IMR-90 (cell line): ENCODE measurements at regions not wholly inside any gene's neighbourhood (a gene's known extent, or its start where the extent isn't known, plus 50 kb on each side); places are given as distances from the start of the nearest gene placed in this dataset.

Source experiments
- ATAC-seq: fragments of 200-7000 bp; cut with Tn5 transposase; 2 replicates; pipeline ENCODE4 v1.9.1; 2020; ENCODE audit warnings: low read depth, mild to moderate bottlenecking, moderate library complexity
- BruUV-seq: library from RNA; stranded (reverse); fragments of 400-500 nt; replicated peaks from 2 replicates; lab custom pipeline; 2021; lab: Mats Ljungman, UMichigan
- CTCF ChIA-PET: fragments of 300-600 bp; formaldehyde crosslinking; extraction: SDS; loops from one replicate; lab custom pipeline; 2021; ENCODE audit warnings: antibody characterized with exemption; lab: Yijun Ruan, JAX
- POLR2A ChIA-PET: fragments of 300-600 bp; sonication (Branson Sonifier 250); formaldehyde crosslinking; loops from one replicate; lab custom pipeline; 2022; ENCODE audit warnings: antibody characterized with exemption; ENCODE audit not compliant: unreplicated experiment; lab: Charles Lee
- DNase-seq: peaks from one replicate; pipeline ENCODE4 v3.0.0; 2013
- H2AFZ ChIP-seq: replicated peaks from 2 replicates; pipeline ENCODE3; 2013; ENCODE audit warnings: low read length, mild to moderate bottlenecking; ENCODE audit not compliant: poor library complexity
- H2AK5ac ChIP-seq: 2 replicates; pipeline ENCODE4 v1.6.1; 2013; ENCODE audit warnings: low read depth, low read length, inconsistent platforms
- H2AK9ac ChIP-seq: replicated peaks from 2 replicates; pipeline ENCODE3; 2013; ENCODE audit warnings: mild to moderate bottlenecking, low read depth, low read length, moderate library complexity; ENCODE audit not compliant: poor library complexity
- H2BK120ac ChIP-seq: 2 replicates; pipeline ENCODE4 v1.6.1; 2013; ENCODE audit warnings: low read depth, low read length, inconsistent platforms
- H2BK15ac ChIP-seq: 3 replicates; pipeline ENCODE4 v1.6.1; 2013; ENCODE audit warnings: low read depth, low read length, inconsistent platforms
- H2BK20ac ChIP-seq: 2 replicates; pipeline ENCODE4 v1.6.1; 2013; ENCODE audit warnings: low read depth, mild to moderate bottlenecking, inconsistent platforms, low read length, moderate library complexity
- H2BK5ac ChIP-seq: 2 replicates; pipeline ENCODE4 v1.6.1; 2013; ENCODE audit warnings: mild to moderate bottlenecking, low read depth, low read length, inconsistent platforms; ENCODE audit not compliant: poor library complexity, severe bottlenecking
- H3K14ac ChIP-seq: replicated peaks from 2 replicates; pipeline ENCODE4 v1.6.1; 2013; ENCODE audit warnings: low read depth, low read length, inconsistent platforms
- H3K18ac ChIP-seq: 2 replicates; pipeline ENCODE4 v1.6.1; 2013; ENCODE audit warnings: low read depth, low read length, control low read depth
- H3K23ac ChIP-seq: 2 replicates; pipeline ENCODE4 v1.6.1; 2013; ENCODE audit warnings: low read depth, low read length, inconsistent platforms
- H3K27ac ChIP-seq: 2 replicates; pipeline ENCODE4 v1.5.1; 2013; ENCODE audit warnings: mild to moderate bottlenecking, control low read depth, low read length; ENCODE audit not compliant: insufficient read depth
- H3K27me3 ChIP-seq: 2 replicates; pipeline ENCODE4 v1.6.1; 2013; ENCODE audit warnings: low read length; ENCODE audit not compliant: control insufficient read depth, insufficient read depth
- H3K36me3 ChIP-seq: 2 replicates; pipeline ENCODE4 v1.6.1; 2013; ENCODE audit warnings: low read length, mixed read lengths; ENCODE audit not compliant: control insufficient read depth, insufficient read depth
- H3K4ac ChIP-seq: 2 replicates; pipeline ENCODE4 v1.6.1; 2013; ENCODE audit warnings: low read depth, low read length, inconsistent platforms
- H3K4me1 ChIP-seq: 2 replicates; pipeline ENCODE4 v1.6.1; 2013; ENCODE audit warnings: low read length, mixed read lengths; ENCODE audit not compliant: control insufficient read depth, insufficient read depth
- H3K4me2 ChIP-seq: 2 replicates; pipeline ENCODE4 v1.6.1; 2013; ENCODE audit warnings: low read depth, mild to moderate bottlenecking, control low read depth, low read length, moderate library complexity
- H3K4me3 ChIP-seq: 2 replicates; pipeline ENCODE4 v1.5.1; 2013; ENCODE audit warnings: low read depth, mild to moderate bottlenecking, control low read depth, low read length, moderate library complexity; ENCODE audit not compliant: insufficient read depth
- H3K56ac ChIP-seq: 2 replicates; pipeline ENCODE4 v1.6.1; 2013; ENCODE audit warnings: low read length, inconsistent platforms; ENCODE audit not compliant: insufficient read depth; ENCODE audit errors: extremely low read depth
- H3K79me1 ChIP-seq, 2 experiments: 2 replicates each; pipeline ENCODE4 v1.6.1; 2013; ENCODE audit warnings: low read length in 2 of 2, inconsistent platforms in 1 of 2, low read depth in 1 of 2
- H3K9ac ChIP-seq: 2 replicates; pipeline ENCODE4 v1.6.1; 2013; ENCODE audit warnings: low read depth, low read length, control low read depth
- H3K9me1 ChIP-seq: 2 replicates; pipeline ENCODE4 v1.6.1; 2013; ENCODE audit warnings: low read length, inconsistent platforms; ENCODE audit not compliant: insufficient read depth
- H3K9me3 ChIP-seq: 2 replicates; pipeline ENCODE4 v1.6.1; 2013; ENCODE audit warnings: low read length; ENCODE audit not compliant: control insufficient read depth, insufficient read depth
- H4K20me1 ChIP-seq: 2 replicates; pipeline ENCODE4 v1.6.1; 2013; ENCODE audit warnings: low read length, inconsistent platforms; ENCODE audit not compliant: insufficient read depth
- H4K5ac ChIP-seq: 2 replicates; pipeline ENCODE4 v1.6.1; 2013; ENCODE audit warnings: mild to moderate bottlenecking, low read depth, low read length, control low read depth
- H4K8ac ChIP-seq, 2 experiments: 2 replicates each; pipeline ENCODE4 v1.6.1; 2013; ENCODE audit warnings: low read depth in 2 of 2, low read length in 2 of 2, control low read depth in 1 of 2, inconsistent platforms in 1 of 2
- H4K91ac ChIP-seq: 2 replicates; pipeline ENCODE4 v1.6.1; 2013; ENCODE audit warnings: low read depth, low read length, inconsistent platforms; ENCODE audit not compliant: insufficient read depth
- CHD1 ChIP-seq: IDR thresholded peaks from 2 replicates; pipeline ENCODE4 v1.6.1; 2012; ENCODE audit warnings: low read depth, low read length, improper control_type of control experiment
- MAZ ChIP-seq: IDR thresholded peaks from 2 replicates; pipeline ENCODE4 v1.6.1; 2012; ENCODE audit warnings: low read depth, mild to moderate bottlenecking, low read length, improper control_type of control experiment, moderate library complexity, borderline replicate concordance
- MXI1 ChIP-seq: IDR thresholded peaks from 2 replicates; pipeline ENCODE4 v1.6.1; 2012; ENCODE audit warnings: low read depth, mild to moderate bottlenecking, low read length, moderate library complexity, borderline replicate concordance
- POLR2A ChIP-seq: IDR thresholded peaks from 2 replicates; pipeline ENCODE4 v1.6.1; 2012; ENCODE audit warnings: mild to moderate bottlenecking, low read depth, low read length
- RCOR1 ChIP-seq: IDR thresholded peaks from 2 replicates; pipeline ENCODE4 v1.6.1; 2012; ENCODE audit warnings: mild to moderate bottlenecking, low read length, improper control_type of control experiment; ENCODE audit not compliant: insufficient replicate concordance
- SMC3 ChIP-seq: fragments of 150-350 bp; IDR thresholded peaks from 2 replicates; pipeline ENCODE4 v1.6.1; 2016; ENCODE audit warnings: low read depth, mild to moderate bottlenecking, antibody characterized with exemption, low read length, moderate library complexity
- WGBS, 2 experiments: methylation state at CpG; one replicate each; pipeline versions ENCODE4 v1.1.5 to v1.1.7; 2013; ENCODE audit warnings: missing lambda C conversion rate in 2 of 2; ENCODE audit not compliant: insufficient read length in 1 of 2; ENCODE audit errors: extremely low coverage in 2 of 2; 5-methylcytosine and 5-hydroxymethylcytosine counted together
- dilution Hi-C: fragments of 300-500 bp; cut with HindIII; formaldehyde crosslinking; loops from one replicate; pipeline ENCODE4 v1.14.3; 2018; ENCODE audit warnings: low sequenced_read_pairs; ENCODE audit not compliant: unreplicated experiment
- in situ Hi-C: fragments of 300-500 bp; cut with MboI; formaldehyde crosslinking; loops from 3 replicates; pipeline ENCODE4 v1.14.3; 2019; ENCODE audit warnings: low sequenced_read_pairs, inconsistent platforms, mixed read lengths
- intact Hi-C: fragments of 100-400 bp; cut with micrococcal nuclease; formaldehyde crosslinking; loops from 2 replicates; pipeline ENCODE4 v1.10.0; 2022
- TF ChIP-seq, protein P1 (sequence below): fragments of 150-350 bp; IDR thresholded peaks from 2 replicates; pipeline ENCODE4 v1.6.1; 2017; ENCODE audit warnings: mild to moderate bottlenecking, antibody characterized with exemption, low read length, low read depth

- H3K18ac ChIP-seq, result no peak overlapping the region
- no peaks in the 10 kb centered on the region for H3K27me3 ChIP-seq
- no peaks in the 10 kb centered on the region for H3K36me3 ChIP-seq
- dilution Hi-C loops, result no loop called here
- ATAC-seq, result no peak
- no peaks in the 10 kb centered on the region for H3K79me1 ChIP-seq
- no TSS peak for BruUV-seq
- POLR2A ChIA-PET, result no interaction called here
- H3K4me1 ChIP-seq, result no peaks in the 10 kb centered on the region
- H3K4me2 ChIP-seq, result no peak overlapping the region
- CTCF ChIA-PET, result no interaction called here
- no peak overlapping the region for H2AK9ac ChIP-seq
- no peak overlapping the region for H3K56ac ChIP-seq
- no peaks in the 10 kb centered on the region for H3K9me3 ChIP-seq
- no peak overlapping the region for H3K4ac ChIP-seq
- no peaks in the 10 kb centered on the region for H3K9me1 ChIP-seq
- no peak overlapping the region for H4K8ac ChIP-seq
- H4K5ac ChIP-seq, result no peak overlapping the region
- no peak overlapping the region for H3K4me3 ChIP-seq
- no CpG with 5 or more reads among the region's 2 CpGs for WGBS, 2 experiments
- intact Hi-C loops, result no loop called here
- H2AK5ac ChIP-seq, result no peak overlapping the region
- no peak overlapping the region for H2BK120ac ChIP-seq
- no peaks in the 10 kb centered on the region for H4K20me1 ChIP-seq
- H3K27ac ChIP-seq, result no peak overlapping the region
- no peak overlapping the region for H4K91ac ChIP-seq
- H3K14ac ChIP-seq, result no peak overlapping the region
- no peak overlapping the region for H3K23ac ChIP-seq
- no peak overlapping the region for H2BK20ac ChIP-seq
- H2BK5ac ChIP-seq, result no peak overlapping the region
- no peak overlapping the region for H2AFZ ChIP-seq
- DNase-seq, result no peak
- no peak overlapping the region for H2BK15ac ChIP-seq
- in situ Hi-C loops, result no loop called here
- TF ChIP-seq MXI1 (no peak), POLR2A (no peak), CHD1 (no peak), SMC3 (no peak), MAZ (no peak), RCOR1 (no peak)
- TF ChIP-seq, protein P1, sequence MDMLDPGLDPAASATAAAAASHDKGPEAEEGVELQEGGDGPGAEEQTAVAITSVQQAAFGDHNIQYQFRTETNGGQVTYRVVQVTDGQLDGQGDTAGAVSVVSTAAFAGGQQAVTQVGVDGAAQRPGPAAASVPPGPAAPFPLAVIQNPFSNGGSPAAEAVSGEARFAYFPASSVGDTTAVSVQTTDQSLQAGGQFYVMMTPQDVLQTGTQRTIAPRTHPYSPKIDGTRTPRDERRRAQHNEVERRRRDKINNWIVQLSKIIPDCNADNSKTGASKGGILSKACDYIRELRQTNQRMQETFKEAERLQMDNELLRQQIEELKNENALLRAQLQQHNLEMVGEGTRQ, result no peak
- H3K9ac ChIP-seq, result no peak overlapping the region
These were observed 248.7 kb upstream of the CXADR start for GRCh38 chr21:17264182-17264581.
